ENCODE measurements at regions not wholly inside any gene's neighbourhood (a gene's known extent, or its start where the extent isn't known, plus 50 kb on each side); places are given as distances from the start of the nearest gene placed in this dataset.
A peak's percentile ranks its signal among the peaks of the same experiment; 100 is the strongest.

- H3K27me3 ChIP-seq, result no peaks in the 10 kb centered on the region
- TF ChIP-seq POLR2A (IDR thresholded peaks at IDR 0.05), result no peak
- TF ChIP-seq, protein P1, sequence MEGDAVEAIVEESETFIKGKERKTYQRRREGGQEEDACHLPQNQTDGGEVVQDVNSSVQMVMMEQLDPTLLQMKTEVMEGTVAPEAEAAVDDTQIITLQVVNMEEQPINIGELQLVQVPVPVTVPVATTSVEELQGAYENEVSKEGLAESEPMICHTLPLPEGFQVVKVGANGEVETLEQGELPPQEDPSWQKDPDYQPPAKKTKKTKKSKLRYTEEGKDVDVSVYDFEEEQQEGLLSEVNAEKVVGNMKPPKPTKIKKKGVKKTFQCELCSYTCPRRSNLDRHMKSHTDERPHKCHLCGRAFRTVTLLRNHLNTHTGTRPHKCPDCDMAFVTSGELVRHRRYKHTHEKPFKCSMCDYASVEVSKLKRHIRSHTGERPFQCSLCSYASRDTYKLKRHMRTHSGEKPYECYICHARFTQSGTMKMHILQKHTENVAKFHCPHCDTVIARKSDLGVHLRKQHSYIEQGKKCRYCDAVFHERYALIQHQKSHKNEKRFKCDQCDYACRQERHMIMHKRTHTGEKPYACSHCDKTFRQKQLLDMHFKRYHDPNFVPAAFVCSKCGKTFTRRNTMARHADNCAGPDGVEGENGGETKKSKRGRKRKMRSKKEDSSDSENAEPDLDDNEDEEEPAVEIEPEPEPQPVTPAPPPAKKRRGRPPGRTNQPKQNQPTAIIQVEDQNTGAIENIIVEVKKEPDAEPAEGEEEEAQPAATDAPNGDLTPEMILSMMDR (IDR thresholded peaks at IDR 0.05), result no peak
- no peak for TF ChIP-seq EP300 (IDR thresholded peaks at IDR 0.05)
- H3K4me3 ChIP-seq, result no peak overlapping the region
- peaks cover 0 to 2% (median 0%) of the 10 kb centered on the region in 4 donors for H3K4me1 ChIP-seq
- peaks cover 0 to 13% (median 0%) of the 10 kb centered on the region in 4 donors for H3K9me3 ChIP-seq
- H3K36me3 ChIP-seq, result no peaks in the 10 kb centered on the region
- WGBS, 2 donors, result 76 to 80% methylated on average over 1 of the region's 1 CpG
- DNase-seq (ENCODE audit: low spot score in 2 of 2), result no peak
- H3K27ac ChIP-seq, result peak overlapping the region in 1 of 4 donors; percentile 1
Observed at GRCh38 chr1:115538579-115538978, 103.2 kb upstream of the VANGL1 start.

GRCh38 chr1:115537415-115537814 is 104.4 kb upstream of the VANGL1 start:
- TF ChIP-seq POLR2A (IDR thresholded peaks at IDR 0.05), result no peak
- no peak for TF ChIP-seq EP300 (IDR thresholded peaks at IDR 0.05)
- TF ChIP-seq, protein P1 (IDR thresholded peaks at IDR 0.05), result no peak
- Histone ChIP-seq H3K27me3 (no peaks in the 10 kb centered on the region), H3K4me3 (no peak overlapping the region), H3K9me3 (peaks cover 0 to 13% (median 0%) of the 10 kb centered on the region in 4 donors), H3K27ac (no peak overlapping the region), H3K4me1 (peaks cover 0 to 12% (median 2%) of the 10 kb centered on the region in 4 donors), H3K36me3 (no peaks in the 10 kb centered on the region)
- DNase-seq (ENCODE audit: low spot score in 2 of 2), result no peak

GRCh38 chr1:115536279-115536816 is 105.4 kb upstream of the VANGL1 start:
- Histone ChIP-seq H3K9me3 (peaks cover 0 to 13% (median 0%) of the 10 kb centered on the region in 4 donors), H3K27ac (no peak overlapping the region), H3K36me3 (no peaks in the 10 kb centered on the region), H3K4me1 (peaks cover 0 to 22% (median 2%) of the 10 kb centered on the region in 4 donors), H3K27me3 (no peaks in the 10 kb centered on the region), H3K4me3 (no peak overlapping the region)
- DNase-seq (ENCODE audit: low spot score in 2 of 2), result no peak
- WGBS, 2 donors, result 82 to 96% methylated on average over 4 of the region's 4 CpGs
- no peak for TF ChIP-seq EP300 (IDR thresholded peaks at IDR 0.05)
- no peak for TF ChIP-seq POLR2A (IDR thresholded peaks at IDR 0.05)

DNA sequence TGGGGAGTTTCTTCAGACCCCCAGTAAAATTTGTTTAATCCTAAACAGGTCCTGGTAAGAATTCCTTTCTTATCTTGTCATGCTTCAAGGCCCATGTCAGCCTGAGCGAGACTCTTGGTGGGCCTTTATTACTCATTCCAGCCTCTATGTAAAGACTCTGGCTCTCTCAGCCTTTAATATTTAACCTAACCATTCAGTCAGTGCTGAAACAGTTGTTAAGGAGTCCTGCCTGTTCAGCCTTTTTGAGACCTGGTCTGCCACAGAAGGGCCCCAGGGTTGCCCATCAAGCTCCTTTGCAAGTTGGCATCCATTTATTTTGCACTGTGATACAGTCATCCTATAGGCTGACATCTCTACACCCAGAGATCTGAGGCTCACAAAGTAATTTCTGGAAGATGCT is 107.7 kb upstream of the VANGL1 start:
- Histone ChIP-seq H3K4me3 (no peak overlapping the region), H3K27me3 (no peaks in the 10 kb centered on the region), H3K27ac (no peak overlapping the region), H3K36me3 (no peaks in the 10 kb centered on the region), H3K9me3 (peaks cover 0 to 13% (median 0%) of the 10 kb centered on the region in 4 donors), H3K4me1 (peaks cover 0 to 24% (median 2%) of the 10 kb centered on the region in 4 donors)
- TF ChIP-seq EP300 (IDR thresholded peaks at IDR 0.05) (no peak), POLR2A (IDR thresholded peaks at IDR 0.05) (no peak)
- TF ChIP-seq, protein P1 (IDR thresholded peaks at IDR 0.05), result no peak
- WGBS, 2 donors, result 80 to 100% methylated on average over 1 of the region's 1 CpG
- DNase-seq (ENCODE audit: low spot score in 2 of 2), result no peak

- H3K36me3 ChIP-seq, result no peaks in the 10 kb centered on the region
- H3K27ac ChIP-seq, result peak overlapping the region in 1 of 4 donors; percentile 39
- H3K4me3 ChIP-seq, result no peak overlapping the region
- H3K27me3 ChIP-seq, result no peaks in the 10 kb centered on the region
- TF ChIP-seq POLR2A (IDR thresholded peaks at IDR 0.05), result no peak
- no peak for TF ChIP-seq EP300 (IDR thresholded peaks at IDR 0.05)
- TF ChIP-seq, protein P1 (IDR thresholded peaks at IDR 0.05), result no peak
- WGBS, 2 donors, result 23 to 28% methylated on average over 6 of the region's 6 CpGs
- H3K9me3 ChIP-seq, result peaks cover 0 to 13% (median 0%) of the 10 kb centered on the region in 4 donors
- H3K4me1 ChIP-seq, result peaks cover 0 to 24% (median 2%) of the 10 kb centered on the region in 4 donors
- no peak for DNase-seq (ENCODE audit: low spot score in 2 of 2)
Observed at GRCh38 chr1:115531631-115532264, 110.0 kb upstream of the VANGL1 start.
